ENCODE measurements at regions not wholly inside any gene's neighbourhood (a gene's known extent, or its start where the extent isn't known, plus 50 kb on each side); places are given as distances from the start of the nearest gene placed in this dataset.

GRCh38 chr3:101042996-101043686, 49.9 kb upstream of the ABI3BP start:
- TF ChIP-seq, protein P1, sequence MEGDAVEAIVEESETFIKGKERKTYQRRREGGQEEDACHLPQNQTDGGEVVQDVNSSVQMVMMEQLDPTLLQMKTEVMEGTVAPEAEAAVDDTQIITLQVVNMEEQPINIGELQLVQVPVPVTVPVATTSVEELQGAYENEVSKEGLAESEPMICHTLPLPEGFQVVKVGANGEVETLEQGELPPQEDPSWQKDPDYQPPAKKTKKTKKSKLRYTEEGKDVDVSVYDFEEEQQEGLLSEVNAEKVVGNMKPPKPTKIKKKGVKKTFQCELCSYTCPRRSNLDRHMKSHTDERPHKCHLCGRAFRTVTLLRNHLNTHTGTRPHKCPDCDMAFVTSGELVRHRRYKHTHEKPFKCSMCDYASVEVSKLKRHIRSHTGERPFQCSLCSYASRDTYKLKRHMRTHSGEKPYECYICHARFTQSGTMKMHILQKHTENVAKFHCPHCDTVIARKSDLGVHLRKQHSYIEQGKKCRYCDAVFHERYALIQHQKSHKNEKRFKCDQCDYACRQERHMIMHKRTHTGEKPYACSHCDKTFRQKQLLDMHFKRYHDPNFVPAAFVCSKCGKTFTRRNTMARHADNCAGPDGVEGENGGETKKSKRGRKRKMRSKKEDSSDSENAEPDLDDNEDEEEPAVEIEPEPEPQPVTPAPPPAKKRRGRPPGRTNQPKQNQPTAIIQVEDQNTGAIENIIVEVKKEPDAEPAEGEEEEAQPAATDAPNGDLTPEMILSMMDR (IDR thresholded peaks at IDR 0.05; ENCODE audit: low read depth, low read length): no peak
- no peak for TF ChIP-seq EZH2phosphoT487 (IDR thresholded peaks at IDR 0.05; ENCODE audit: low read depth)

Data from OCI-LY3 (cell line).